ENCODE measurements at regions not wholly inside any gene's neighbourhood (a gene's known extent, or its start where the extent isn't known, plus 50 kb on each side); places are given as distances from the start of the nearest gene placed in this dataset.

DNA sequence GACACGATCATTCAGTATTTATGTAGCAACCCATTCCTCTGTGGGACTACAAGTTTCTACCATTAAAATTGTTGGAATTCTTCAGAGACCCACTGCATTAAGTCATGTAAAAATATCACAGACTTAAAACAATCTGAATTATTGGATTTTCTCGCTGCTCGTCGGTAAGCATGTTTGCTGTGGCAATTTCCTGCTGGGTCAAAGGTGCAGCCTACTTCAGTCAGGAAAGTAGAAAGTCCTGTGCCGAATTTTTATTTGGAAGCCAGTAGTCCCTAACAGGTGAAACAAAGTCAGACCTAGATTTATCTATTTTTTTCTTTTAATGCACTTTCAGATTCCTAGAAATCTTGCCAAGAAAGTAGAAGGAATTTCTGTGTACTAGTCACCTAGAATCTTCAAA lies 110.4 kb upstream of the MYL2 start:
- ATAC-seq, result no peak
- TF ChIP-seq ZNF565 (CRISPR knock-in tag; conservative IDR thresholded peaks at IDR 0.05; ENCODE audit: low read depth) (no peak), ZNF8 (CRISPR knock-in tag; IDR thresholded peaks at IDR 0.05) (no peak), RARB (CRISPR knock-in tag; IDR thresholded peaks at IDR 0.05) (no peak), CSRNP3 (CRISPR knock-in tag; IDR thresholded peaks at IDR 0.05) (no peak), PPARA (CRISPR knock-in tag; IDR thresholded peaks at IDR 0.05; ENCODE audit: borderline replicate concordance) (no peak), OSR1 (CRISPR knock-in tag; IDR thresholded peaks at IDR 0.05) (no peak), GLIS3 (CRISPR knock-in tag; IDR thresholded peaks at IDR 0.05) (no peak), SNAI2 (CRISPR knock-in tag; IDR thresholded peaks at IDR 0.05) (no peak), TOX (CRISPR knock-in tag; IDR thresholded peaks at IDR 0.05; ENCODE audit: borderline replicate concordance) (no peak), ZFP3 (CRISPR knock-in tag; IDR thresholded peaks at IDR 0.05) (no peak), CSDC2 (CRISPR knock-in tag; IDR thresholded peaks at IDR 0.05) (no peak), TCF4 (CRISPR knock-in tag; IDR thresholded peaks at IDR 0.05; ENCODE audit: borderline replicate concordance) (no peak), ISL1 (CRISPR knock-in tag; IDR thresholded peaks at IDR 0.05) (no peak), ZNF70 (CRISPR knock-in tag; IDR thresholded peaks at IDR 0.05) (no peak), ZFP30 (CRISPR knock-in tag; IDR thresholded peaks at IDR 0.05) (no peak), ESRRG (CRISPR knock-in tag; IDR thresholded peaks at IDR 0.05) (no peak)
- TF ChIP-seq, protein P1, sequence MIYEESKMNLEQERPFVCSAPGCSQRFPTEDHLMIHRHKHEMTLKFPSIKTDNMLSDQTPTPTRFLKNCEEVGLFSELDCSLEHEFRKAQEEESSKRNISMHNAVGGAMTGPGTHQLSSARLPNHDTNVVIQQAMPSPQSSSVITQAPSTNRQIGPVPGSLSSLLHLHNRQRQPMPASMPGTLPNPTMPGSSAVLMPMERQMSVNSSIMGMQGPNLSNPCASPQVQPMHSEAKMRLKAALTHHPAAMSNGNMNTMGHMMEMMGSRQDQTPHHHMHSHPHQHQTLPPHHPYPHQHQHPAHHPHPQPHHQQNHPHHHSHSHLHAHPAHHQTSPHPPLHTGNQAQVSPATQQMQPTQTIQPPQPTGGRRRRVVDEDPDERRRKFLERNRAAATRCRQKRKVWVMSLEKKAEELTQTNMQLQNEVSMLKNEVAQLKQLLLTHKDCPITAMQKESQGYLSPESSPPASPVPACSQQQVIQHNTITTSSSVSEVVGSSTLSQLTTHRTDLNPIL (CRISPR knock-in tag; IDR thresholded peaks at IDR 0.05; ENCODE audit: low read depth), result no peak
- TF ChIP-seq, protein P2, sequence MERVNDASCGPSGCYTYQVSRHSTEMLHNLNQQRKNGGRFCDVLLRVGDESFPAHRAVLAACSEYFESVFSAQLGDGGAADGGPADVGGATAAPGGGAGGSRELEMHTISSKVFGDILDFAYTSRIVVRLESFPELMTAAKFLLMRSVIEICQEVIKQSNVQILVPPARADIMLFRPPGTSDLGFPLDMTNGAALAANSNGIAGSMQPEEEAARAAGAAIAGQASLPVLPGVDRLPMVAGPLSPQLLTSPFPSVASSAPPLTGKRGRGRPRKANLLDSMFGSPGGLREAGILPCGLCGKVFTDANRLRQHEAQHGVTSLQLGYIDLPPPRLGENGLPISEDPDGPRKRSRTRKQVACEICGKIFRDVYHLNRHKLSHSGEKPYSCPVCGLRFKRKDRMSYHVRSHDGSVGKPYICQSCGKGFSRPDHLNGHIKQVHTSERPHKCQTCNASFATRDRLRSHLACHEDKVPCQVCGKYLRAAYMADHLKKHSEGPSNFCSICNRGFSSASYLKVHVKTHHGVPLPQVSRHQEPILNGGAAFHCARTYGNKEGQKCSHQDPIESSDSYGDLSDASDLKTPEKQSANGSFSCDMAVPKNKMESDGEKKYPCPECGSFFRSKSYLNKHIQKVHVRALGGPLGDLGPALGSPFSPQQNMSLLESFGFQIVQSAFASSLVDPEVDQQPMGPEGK (CRISPR knock-in tag; IDR thresholded peaks at IDR 0.05; ENCODE audit: borderline replicate concordance), result no peak
- TF ChIP-seq, protein P3, sequence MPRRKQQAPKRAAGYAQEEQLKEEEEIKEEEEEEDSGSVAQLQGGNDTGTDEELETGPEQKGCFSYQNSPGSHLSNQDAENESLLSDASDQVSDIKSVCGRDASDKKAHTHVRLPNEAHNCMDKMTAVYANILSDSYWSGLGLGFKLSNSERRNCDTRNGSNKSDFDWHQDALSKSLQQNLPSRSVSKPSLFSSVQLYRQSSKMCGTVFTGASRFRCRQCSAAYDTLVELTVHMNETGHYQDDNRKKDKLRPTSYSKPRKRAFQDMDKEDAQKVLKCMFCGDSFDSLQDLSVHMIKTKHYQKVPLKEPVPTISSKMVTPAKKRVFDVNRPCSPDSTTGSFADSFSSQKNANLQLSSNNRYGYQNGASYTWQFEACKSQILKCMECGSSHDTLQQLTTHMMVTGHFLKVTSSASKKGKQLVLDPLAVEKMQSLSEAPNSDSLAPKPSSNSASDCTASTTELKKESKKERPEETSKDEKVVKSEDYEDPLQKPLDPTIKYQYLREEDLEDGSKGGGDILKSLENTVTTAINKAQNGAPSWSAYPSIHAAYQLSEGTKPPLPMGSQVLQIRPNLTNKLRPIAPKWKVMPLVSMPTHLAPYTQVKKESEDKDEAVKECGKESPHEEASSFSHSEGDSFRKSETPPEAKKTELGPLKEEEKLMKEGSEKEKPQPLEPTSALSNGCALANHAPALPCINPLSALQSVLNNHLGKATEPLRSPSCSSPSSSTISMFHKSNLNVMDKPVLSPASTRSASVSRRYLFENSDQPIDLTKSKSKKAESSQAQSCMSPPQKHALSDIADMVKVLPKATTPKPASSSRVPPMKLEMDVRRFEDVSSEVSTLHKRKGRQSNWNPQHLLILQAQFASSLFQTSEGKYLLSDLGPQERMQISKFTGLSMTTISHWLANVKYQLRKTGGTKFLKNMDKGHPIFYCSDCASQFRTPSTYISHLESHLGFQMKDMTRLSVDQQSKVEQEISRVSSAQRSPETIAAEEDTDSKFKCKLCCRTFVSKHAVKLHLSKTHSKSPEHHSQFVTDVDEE (CRISPR knock-in tag; IDR thresholded peaks at IDR 0.05), result no peak

- no peak for ATAC-seq
- TF ChIP-seq ZNF70 (CRISPR knock-in tag; IDR thresholded peaks at IDR 0.05) (no peak), TCF4 (CRISPR knock-in tag; IDR thresholded peaks at IDR 0.05; ENCODE audit: borderline replicate concordance) (no peak), SNAI2 (CRISPR knock-in tag; IDR thresholded peaks at IDR 0.05) (no peak), TOX (CRISPR knock-in tag; IDR thresholded peaks at IDR 0.05; ENCODE audit: borderline replicate concordance) (no peak), CSRNP3 (CRISPR knock-in tag; IDR thresholded peaks at IDR 0.05) (no peak), ESRRG (CRISPR knock-in tag; IDR thresholded peaks at IDR 0.05) (no peak)
- TF ChIP-seq, protein P1 (CRISPR knock-in tag; IDR thresholded peaks at IDR 0.05; ENCODE audit: low read depth), result no peak
These were observed 109.4 kb upstream of the MYL2 start for GRCh38 chr12:111029732-111030131.

DNA sequence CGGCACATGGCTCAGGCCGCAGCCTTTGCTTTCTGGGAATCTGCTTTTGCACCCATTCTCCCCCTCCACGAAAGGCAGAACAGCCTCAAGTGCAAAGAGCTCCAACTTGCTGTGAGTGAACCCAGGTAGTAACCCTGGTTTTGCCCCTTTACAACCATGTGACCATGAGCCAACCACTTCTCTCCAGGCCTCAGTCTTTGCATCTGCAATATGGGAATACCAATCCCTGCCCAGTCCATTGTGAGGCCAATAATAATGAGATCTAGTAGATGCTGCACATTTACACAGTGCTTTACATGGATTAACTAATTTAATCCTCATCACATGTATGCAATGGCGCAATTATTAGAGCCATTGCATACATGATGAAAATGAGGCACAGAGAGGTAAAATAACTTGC lies 108.9 kb upstream of the MYL2 start:
- no peak for ATAC-seq
- no peak for TF ChIP-seq OSR1 (CRISPR knock-in tag; IDR thresholded peaks at IDR 0.05)
- TF ChIP-seq ZNF8 (CRISPR knock-in tag; IDR thresholded peaks at IDR 0.05), result no peak
- no peak for TF ChIP-seq GLIS3 (CRISPR knock-in tag; IDR thresholded peaks at IDR 0.05)
- TF ChIP-seq, protein P3 (CRISPR knock-in tag; IDR thresholded peaks at IDR 0.05), result no peak
- TF ChIP-seq ZFP3 (CRISPR knock-in tag; IDR thresholded peaks at IDR 0.05), result no peak
- TF ChIP-seq, protein P4, sequence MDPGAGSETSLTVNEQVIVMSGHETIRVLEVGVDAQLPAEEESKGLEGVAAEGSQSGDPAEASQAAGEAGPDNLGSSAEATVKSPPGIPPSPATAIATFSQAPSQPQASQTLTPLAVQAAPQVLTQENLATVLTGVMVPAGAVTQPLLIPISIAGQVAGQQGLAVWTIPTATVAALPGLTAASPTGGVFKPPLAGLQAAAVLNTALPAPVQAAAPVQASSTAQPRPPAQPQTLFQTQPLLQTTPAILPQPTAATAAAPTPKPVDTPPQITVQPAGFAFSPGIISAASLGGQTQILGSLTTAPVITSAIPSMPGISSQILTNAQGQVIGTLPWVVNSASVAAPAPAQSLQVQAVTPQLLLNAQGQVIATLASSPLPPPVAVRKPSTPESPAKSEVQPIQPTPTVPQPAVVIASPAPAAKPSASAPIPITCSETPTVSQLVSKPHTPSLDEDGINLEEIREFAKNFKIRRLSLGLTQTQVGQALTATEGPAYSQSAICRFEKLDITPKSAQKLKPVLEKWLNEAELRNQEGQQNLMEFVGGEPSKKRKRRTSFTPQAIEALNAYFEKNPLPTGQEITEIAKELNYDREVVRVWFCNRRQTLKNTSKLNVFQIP (CRISPR knock-in tag; IDR thresholded peaks at IDR 0.05; ENCODE audit: borderline replicate concordance, low read depth), result no peak
- TF ChIP-seq, protein P1 (CRISPR knock-in tag; IDR thresholded peaks at IDR 0.05; ENCODE audit: low read depth), result no peak
- no peak for TF ChIP-seq CSDC2 (CRISPR knock-in tag; IDR thresholded peaks at IDR 0.05)
- TF ChIP-seq TOX (CRISPR knock-in tag; IDR thresholded peaks at IDR 0.05; ENCODE audit: borderline replicate concordance), result no peak
